Omental fat pad (tissue), 3 donors: ENCODE measurements at regions not wholly inside any gene's neighbourhood (a gene's known extent, or its start where the extent isn't known, plus 50 kb on each side); places are given as distances from the start of the nearest gene placed in this dataset.

Experiments
- ATAC-seq: fragments of 150-250 bp; one replicate; pipeline ENCODE4 v1.9.1; 2016; ENCODE audit warnings: mild to moderate bottlenecking, moderate library complexity; ENCODE audit not compliant: low FRiP score
- DNase-seq: peaks from one replicate; pipeline ENCODE4 v3.0.0-alpha.2; 2019; ENCODE audit warnings: low spot score
- CTCF ChIP-seq, 3 donors: fragments of 450-650 bp; IDR thresholded peaks; one replicate each; pipeline ENCODE4 v1.5.1; 2016 to 2017; ENCODE audit warnings: antibody characterized with exemption in 3 of 3, mild to moderate bottlenecking in 3 of 3, moderate library complexity in 2 of 3

GRCh38 chr10:113445736-113446135, 107.1 kb upstream of the HABP2 start:
- TF ChIP-seq CTCF (IDR thresholded peaks at IDR 0.05): no peak
- DNase-seq: no peak
- no peak for ATAC-seq

GRCh38 chr10:113446739-113447138, 106.1 kb upstream of the HABP2 start:
- ATAC-seq: no peak
- TF ChIP-seq CTCF (IDR thresholded peaks at IDR 0.05): no peak
- DNase-seq: no peak

- no peak for DNase-seq
- no peak for ATAC-seq
- no peak for TF ChIP-seq CTCF (IDR thresholded peaks at IDR 0.05)
These were observed 105.6 kb upstream of the HABP2 start for GRCh38 chr10:113447278-113447677.

GRCh38 chr10:113449006-113449695, 103.7 kb upstream of the HABP2 start:
- DNase-seq: no peak
- no peak for TF ChIP-seq CTCF (IDR thresholded peaks at IDR 0.05)

GRCh38 chr10:113450046-113450804, 102.6 kb upstream of the HABP2 start:
- ATAC-seq (no peak), DNase-seq (no peak)
- no peak for TF ChIP-seq CTCF (IDR thresholded peaks at IDR 0.05)

More at GRCh38 chr10:113449006-113449695, 103.7 kb upstream of the HABP2 start:
- ATAC-seq: no peak

GRCh38 chr10:113450906-113451305, 101.9 kb upstream of the HABP2 start:
- DNase-seq (no peak), ATAC-seq (no peak)
- TF ChIP-seq CTCF (IDR thresholded peaks at IDR 0.05): no peak
